ENCODE measurements at regions not wholly inside any gene's neighbourhood (a gene's known extent, or its start where the extent isn't known, plus 50 kb on each side); places are given as distances from the start of the nearest gene placed in this dataset.

- TF ChIP-seq, protein P1, sequence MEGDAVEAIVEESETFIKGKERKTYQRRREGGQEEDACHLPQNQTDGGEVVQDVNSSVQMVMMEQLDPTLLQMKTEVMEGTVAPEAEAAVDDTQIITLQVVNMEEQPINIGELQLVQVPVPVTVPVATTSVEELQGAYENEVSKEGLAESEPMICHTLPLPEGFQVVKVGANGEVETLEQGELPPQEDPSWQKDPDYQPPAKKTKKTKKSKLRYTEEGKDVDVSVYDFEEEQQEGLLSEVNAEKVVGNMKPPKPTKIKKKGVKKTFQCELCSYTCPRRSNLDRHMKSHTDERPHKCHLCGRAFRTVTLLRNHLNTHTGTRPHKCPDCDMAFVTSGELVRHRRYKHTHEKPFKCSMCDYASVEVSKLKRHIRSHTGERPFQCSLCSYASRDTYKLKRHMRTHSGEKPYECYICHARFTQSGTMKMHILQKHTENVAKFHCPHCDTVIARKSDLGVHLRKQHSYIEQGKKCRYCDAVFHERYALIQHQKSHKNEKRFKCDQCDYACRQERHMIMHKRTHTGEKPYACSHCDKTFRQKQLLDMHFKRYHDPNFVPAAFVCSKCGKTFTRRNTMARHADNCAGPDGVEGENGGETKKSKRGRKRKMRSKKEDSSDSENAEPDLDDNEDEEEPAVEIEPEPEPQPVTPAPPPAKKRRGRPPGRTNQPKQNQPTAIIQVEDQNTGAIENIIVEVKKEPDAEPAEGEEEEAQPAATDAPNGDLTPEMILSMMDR (IDR thresholded peaks at IDR 0.05): no peak
- TF ChIP-seq EP300 (IDR thresholded peaks at IDR 0.05) (no peak), POLR2A (IDR thresholded peaks at IDR 0.05) (no peak)
Observed at GRCh38 chr7:24212073-24212472, 71.9 kb upstream of the NPY start.

Measured in sigmoid colon (tissue), 4 donors.